GM19452 (cell line): ENCODE measurements at regions not wholly inside any gene's neighbourhood (a gene's known extent, or its start where the extent isn't known, plus 50 kb on each side); places are given as distances from the start of the nearest gene placed in this dataset.

Experiments
- ATAC-seq: cut with Tn5 transposase; IDR thresholded peaks from one replicate; pipeline ENCODE4 v1.9.1; 2021; ENCODE audit not compliant: unreplicated experiment

GRCh38 chr9:1947438-1947837 is 67.7 kb upstream of the SMARCA2 start:
- ATAC-seq = no peak

- no peak for ATAC-seq
Observed at GRCh38 chr9:1948541-1948940, 66.6 kb upstream of the SMARCA2 start.

- no peak for ATAC-seq
Observed at GRCh38 chr9:1951446-1951845, 63.7 kb upstream of the SMARCA2 start.

- no peak for ATAC-seq
Observed at GRCh38 chr9:1952001-1952400, 63.1 kb upstream of the SMARCA2 start.

- ATAC-seq = no peak
Observed at GRCh38 chr9:1954238-1954637, 60.9 kb upstream of the SMARCA2 start.

GRCh38 chr9:1956958-1957357 is 58.2 kb upstream of the SMARCA2 start:
- ATAC-seq = no peak

- no peak for ATAC-seq
Observed at GRCh38 chr9:1957856-1958255, 57.3 kb upstream of the SMARCA2 start.

GRCh38 chr9:1959371-1959770 is 55.8 kb upstream of the SMARCA2 start:
- ATAC-seq = no peak

GRCh38 chr9:1960342-1961042 is 54.7 kb upstream of the SMARCA2 start:
- ATAC-seq = no peak

- ATAC-seq = no peak
Observed at GRCh38 chr9:1962122-1962521, 53.0 kb upstream of the SMARCA2 start.

- ATAC-seq = no peak
Observed at GRCh38 chr9:1962588-1963106, 52.5 kb upstream of the SMARCA2 start.

- no peak for ATAC-seq
Observed at GRCh38 chr9:1964093-1964492, 51.1 kb upstream of the SMARCA2 start.
